Small intestine (tissue), 7 donors: ENCODE measurements at regions not wholly inside any gene's neighbourhood (a gene's known extent, or its start where the extent isn't known, plus 50 kb on each side); places are given as distances from the start of the nearest gene placed in this dataset.
A peak's percentile ranks its signal among the peaks of the same experiment; 100 is the strongest.
"Not testable (repeated sequence)": the region's sequence is repeated elsewhere in the genome, so short reads cannot be mapped to it uniquely, and the experiment has no call there.

Experiments
- DNase-seq, 2 donors: peaks; one replicate each; pipeline versions ENCODE4 v3.0.0 to v3.0.0-alpha.2; 2013
- FAIRE-seq: peaks from 2 replicates; lab custom pipeline; 2012; peaks lifted over from hg19 to GRCh38; lab: Jason Lieb, UNC
- H3K27ac ChIP-seq, 3 donors: one replicate each; pipeline ENCODE4 v1.5.1; 2013; ENCODE audit warnings: low read length in 2 of 3, mild to moderate bottlenecking in 2 of 3, control low read depth in 1 of 3, inconsistent platforms in 1 of 3, low read depth in 1 of 3, moderate library complexity in 1 of 3
- H3K27me3 ChIP-seq, 3 donors: one replicate each; pipeline ENCODE4 v1.6.1; 2013; ENCODE audit warnings: low read length in 3 of 3, inconsistent platforms in 1 of 3; ENCODE audit not compliant: control insufficient read depth in 3 of 3, insufficient read depth in 3 of 3
- H3K36me3 ChIP-seq, 3 donors: one replicate each; pipeline ENCODE4 v1.6.1; 2013; ENCODE audit warnings: low read length in 3 of 3, inconsistent platforms in 1 of 3, low read depth in 1 of 3, mild to moderate bottlenecking in 1 of 3, moderate library complexity in 1 of 3; ENCODE audit not compliant: control insufficient read depth in 3 of 3, insufficient read depth in 2 of 3
- H3K4me1 ChIP-seq, 3 donors: one replicate each; pipeline ENCODE4 v1.6.1; 2013; ENCODE audit warnings: low read length in 2 of 3, inconsistent platforms in 1 of 3, low read depth in 1 of 3, mild to moderate bottlenecking in 1 of 3, moderate library complexity in 1 of 3; ENCODE audit not compliant: control insufficient read depth in 3 of 3, insufficient read depth in 2 of 3
- H3K4me3 ChIP-seq, 3 donors: one replicate each; pipeline ENCODE4 v1.5.1; 2013; ENCODE audit warnings: low read length in 3 of 3, control low read depth in 1 of 3, inconsistent platforms in 1 of 3, low read depth in 1 of 3, mild to moderate bottlenecking in 1 of 3, moderate library complexity in 1 of 3
- H3K9me3 ChIP-seq, 2 donors: one replicate each; pipeline ENCODE4 v1.6.1; 2013; ENCODE audit warnings: low read depth in 1 of 2, low read length in 1 of 2; ENCODE audit not compliant: control insufficient read depth in 2 of 2, insufficient read depth in 1 of 2
- WGBS, 3 donors: extraction: QIAGEN DNeasy Blood & Tissue Kit; methylation state at CpG; one replicate each; pipeline ENCODE4 v1.1.7; 2013; 5-methylcytosine and 5-hydroxymethylcytosine counted together
- donor health status: healthy with polysubstance abuse.
- donor health status: control.
- donor health status: control.
- donor health status: Bipolar disorder and iron deficiency.
- donor health status: healthy.

DNA sequence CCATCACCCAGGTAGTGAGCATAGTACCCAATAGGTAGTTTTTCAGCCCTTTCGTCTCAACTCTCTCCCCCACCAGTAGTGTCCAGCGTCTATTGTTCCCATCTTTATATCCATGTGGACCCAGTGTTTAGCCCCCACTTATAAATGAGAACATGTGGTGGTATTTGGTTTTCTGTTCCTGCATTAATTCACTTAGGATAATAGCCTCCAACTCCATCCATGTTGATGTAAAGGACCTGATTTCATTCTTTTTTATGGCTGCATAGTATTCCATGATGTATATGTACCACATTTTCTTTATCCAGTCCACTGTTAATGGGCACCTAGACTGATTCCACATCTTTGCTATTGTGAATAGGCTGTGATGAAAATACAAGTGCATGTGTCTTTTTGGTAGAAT lies 51.3 kb downstream of the NACA2 start:
- not testable (repeated sequence) for H3K4me3 ChIP-seq, H3K27me3 ChIP-seq, H3K27ac ChIP-seq, H3K4me1 ChIP-seq, H3K9me3 ChIP-seq, H3K36me3 ChIP-seq, DNase-seq, FAIRE-seq
- 91 to 100% (median 100%) methylated on average over 2 of the region's 2 CpGs for WGBS, 3 donors

DNA sequence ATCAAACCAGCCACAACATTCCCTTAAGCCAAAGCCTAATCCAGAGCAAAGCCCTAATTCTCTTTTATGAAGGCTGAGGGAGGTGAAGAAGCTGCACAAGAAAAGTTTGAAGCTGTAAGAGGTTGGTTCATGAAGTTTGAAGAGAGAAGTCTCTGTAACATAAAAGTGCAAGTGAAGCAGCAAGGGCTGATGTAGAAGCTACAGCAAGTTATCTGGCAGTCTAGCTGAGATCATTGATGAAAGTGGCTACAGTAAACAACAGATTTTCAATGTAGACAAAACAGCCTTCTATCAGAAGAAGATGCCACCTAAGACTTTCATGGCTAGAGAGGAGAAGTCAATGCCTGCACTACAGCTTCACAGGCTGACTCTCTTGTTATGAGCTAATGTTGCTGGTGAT lies 52.5 kb downstream of the NACA2 start:
- no peak for FAIRE-seq
- Histone ChIP-seq H3K27ac (no peak overlapping the region), H3K9me3 (peaks cover 0 to 5% of the 10 kb centered on the region in 2 donors), H3K36me3 (no peaks in the 10 kb centered on the region), H3K27me3 (no peaks in the 10 kb centered on the region), H3K4me3 (no peak overlapping the region), H3K4me1 (no peaks in the 10 kb centered on the region)
- DNase-seq = no peak

DNA sequence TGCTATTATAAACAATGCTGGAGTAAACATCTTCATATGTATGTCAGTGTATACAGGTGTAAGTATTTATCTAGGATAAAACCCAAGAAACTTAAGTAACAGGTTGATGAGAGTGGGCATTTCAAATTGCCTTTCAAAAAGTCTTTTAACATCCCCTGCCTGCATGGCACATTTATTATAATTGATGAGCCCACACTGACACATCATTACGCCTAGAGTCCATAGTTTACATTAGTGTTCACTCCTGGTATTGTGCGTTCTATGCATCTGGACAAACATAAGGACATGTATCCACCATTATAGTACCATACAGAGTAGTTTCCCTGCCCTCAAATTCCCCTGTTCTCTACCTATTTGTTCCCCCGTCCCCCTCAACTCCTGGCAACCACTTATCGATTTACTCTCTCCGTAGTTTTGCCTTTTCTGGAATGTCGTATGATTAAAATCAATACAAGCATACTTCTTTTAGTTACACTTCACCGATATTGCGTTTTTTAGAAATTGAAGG lies 53.7 kb downstream of the NACA2 start:
- 77 to 88% (median 85%) methylated on average over 8 of the region's 8 CpGs for WGBS, 3 donors
- Histone ChIP-seq H3K36me3 (no peaks in the 10 kb centered on the region), H3K27me3 (no peaks in the 10 kb centered on the region), H3K4me3 (no peak overlapping the region), H3K4me1 (no peaks in the 10 kb centered on the region), H3K27ac (no peak overlapping the region), H3K9me3 (peaks cover 0 to 5% of the 10 kb centered on the region in 2 donors)
- no peak for FAIRE-seq
- no peak for DNase-seq

DNA sequence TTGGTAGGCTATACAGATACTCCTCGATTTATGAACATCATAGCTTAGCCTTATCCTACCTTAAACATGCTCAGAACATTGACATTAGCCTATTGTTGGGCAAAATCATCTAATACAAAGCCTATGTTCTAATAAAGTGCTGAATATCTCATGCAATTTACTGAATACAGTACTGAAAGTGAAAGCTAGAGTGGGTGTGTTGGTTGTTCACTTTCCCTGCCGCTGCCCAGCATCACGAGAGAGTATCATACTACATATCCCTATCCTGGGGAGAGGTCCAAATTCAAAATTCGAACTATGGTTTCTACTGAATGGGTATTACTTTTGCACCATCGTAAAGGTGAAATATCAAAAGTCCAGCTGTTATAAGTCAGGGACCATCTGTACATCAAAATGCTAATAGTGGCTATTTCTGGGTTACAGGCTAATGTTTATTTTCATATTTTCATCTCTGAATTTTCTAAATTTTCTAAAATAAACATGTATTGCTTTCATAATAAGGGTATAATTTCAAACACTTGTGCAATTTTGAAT lies 54.5 kb downstream of the NACA2 start:
- no peak for FAIRE-seq
- no peaks in the 10 kb centered on the region for H3K36me3 ChIP-seq
- H3K27me3 ChIP-seq = no peaks in the 10 kb centered on the region
- H3K4me3 ChIP-seq = no peak overlapping the region
- H3K4me1 ChIP-seq = no peaks in the 10 kb centered on the region
- peak in 1 of 2 donors; percentile 30 for DNase-seq
- WGBS, 3 donors = 22 to 52% (median 25%) methylated on average over 5 of the region's 5 CpGs
- no peak overlapping the region for H3K27ac ChIP-seq
- peaks cover 0 to 2% of the 10 kb centered on the region in 2 donors for H3K9me3 ChIP-seq
